Neuronal stem cell (in vitro differentiated cells): ENCODE measurements at regions not wholly inside any gene's neighbourhood (a gene's known extent, or its start where the extent isn't known, plus 50 kb on each side); places are given as distances from the start of the nearest gene placed in this dataset.

Experiments used
- DNase-seq: peaks from one replicate; pipeline ENCODE4 v3.0.0-alpha.2; 2013; ENCODE audit warnings: low spot score
- H2AFZ ChIP-seq: one replicate; pipeline ENCODE4 v1.6.1; 2013; ENCODE audit warnings: mild to moderate bottlenecking, low read length, inconsistent platforms
- H2AK5ac ChIP-seq: 2 replicates; pipeline ENCODE4 v1.6.1; 2013; ENCODE audit warnings: low read depth, mild to moderate bottlenecking, inconsistent platforms, low read length, moderate library complexity, mixed read lengths
- H2BK120ac ChIP-seq: 2 replicates; pipeline ENCODE4 v1.6.1; 2013; ENCODE audit warnings: low read depth, mild to moderate bottlenecking, inconsistent platforms, low read length, moderate library complexity, mixed read lengths
- H2BK12ac ChIP-seq: one replicate; pipeline ENCODE4 v1.6.1; 2013; ENCODE audit warnings: low read length, inconsistent platforms
- H2BK15ac ChIP-seq: 2 replicates; pipeline ENCODE4 v1.6.1; 2013; ENCODE audit warnings: mild to moderate bottlenecking, low read length, inconsistent platforms, mixed read lengths
- H2BK5ac ChIP-seq: one replicate; pipeline ENCODE4 v1.6.1; 2013; ENCODE audit warnings: inconsistent platforms, mild to moderate bottlenecking, low read length, moderate library complexity
- H3K14ac ChIP-seq: one replicate; pipeline ENCODE4 v1.6.1; 2013; ENCODE audit warnings: low read length, inconsistent platforms
- H3K18ac ChIP-seq: 2 replicates; pipeline ENCODE4 v1.6.1; 2013; ENCODE audit warnings: low read length, inconsistent platforms
- H3K23ac ChIP-seq: 2 replicates; pipeline ENCODE4 v1.6.1; 2013; ENCODE audit warnings: low read depth, mild to moderate bottlenecking, mixed read lengths, low read length, inconsistent platforms; ENCODE audit not compliant: poor library complexity
- H3K27ac ChIP-seq: replicated peaks from 3 replicates; pipeline ENCODE4 v1.5.1; 2013; ENCODE audit warnings: low read length, inconsistent platforms
- H3K27me3 ChIP-seq, 3 experiments: 2 replicates each; pipeline ENCODE4 v1.6.1; 2013; ENCODE audit warnings: low read length in 3 of 3, mild to moderate bottlenecking in 2 of 3, inconsistent platforms in 1 of 3, low read depth in 1 of 3, mixed read lengths in 1 of 3, moderate library complexity in 1 of 3; ENCODE audit not compliant: control insufficient read depth in 3 of 3, insufficient read depth in 3 of 3
- H3K36me3 ChIP-seq, 2 donors: replicated peaks in 1 of 2; 2 replicates each; pipeline ENCODE4 v1.6.1; 2013; ENCODE audit warnings: low read length in 2 of 2; ENCODE audit not compliant: control insufficient read depth in 2 of 2, insufficient read depth in 2 of 2
- H3K4ac ChIP-seq: 2 replicates; pipeline ENCODE4 v1.6.1; 2013; ENCODE audit warnings: inconsistent platforms, mild to moderate bottlenecking, low read length, moderate library complexity
- H3K4me1 ChIP-seq, 2 donors: 1 replicate in 1 of 2; 2 replicates in 1 of 2; pipeline ENCODE4 v1.6.1; 2013; ENCODE audit warnings: low read length in 2 of 2, low read depth in 1 of 2; ENCODE audit not compliant: control insufficient read depth in 2 of 2, insufficient read depth in 1 of 2
- H3K4me2 ChIP-seq: one replicate; pipeline ENCODE4 v1.6.1; 2013; ENCODE audit warnings: mild to moderate bottlenecking, low read length, inconsistent platforms; ENCODE audit not compliant: insufficient read depth, poor library complexity, severe bottlenecking
- H3K4me3 ChIP-seq, 2 donors: 2 replicates each; pipeline ENCODE4 v1.5.1; 2013; ENCODE audit warnings: low read length in 2 of 2, mild to moderate bottlenecking in 2 of 2, inconsistent platforms in 1 of 2, moderate library complexity in 1 of 2
- H3K79me1 ChIP-seq: one replicate; pipeline ENCODE4 v1.6.1; 2013; ENCODE audit warnings: low read depth, mild to moderate bottlenecking, inconsistent platforms, low read length, moderate library complexity
- H3K9ac ChIP-seq: one replicate; pipeline ENCODE4 v1.6.1; 2013; ENCODE audit warnings: mild to moderate bottlenecking, low read depth, low read length, inconsistent platforms; ENCODE audit not compliant: poor library complexity
- H3K9me3 ChIP-seq, 2 donors: replicated peaks in 1 of 2; 2 replicates each; pipeline versions ENCODE3 to v1.6.1; 2013; ENCODE audit warnings: low read length in 2 of 2, mild to moderate bottlenecking in 2 of 2, inconsistent platforms in 1 of 2, low read depth in 1 of 2, mixed read lengths in 1 of 2, moderate library complexity in 1 of 2; ENCODE audit not compliant: control insufficient read depth in 2 of 2, insufficient read depth in 1 of 2
- H4K8ac ChIP-seq: one replicate; pipeline ENCODE4 v1.6.1; 2013; ENCODE audit warnings: low read depth, mild to moderate bottlenecking, inconsistent platforms, low read length, moderate library complexity
- H4K91ac ChIP-seq: one replicate; pipeline ENCODE4 v1.6.1; 2013; ENCODE audit warnings: low read length, low read depth, mild to moderate bottlenecking, inconsistent platforms; ENCODE audit not compliant: poor library complexity
- WGBS, 2 donors: extraction: QIAGEN DNeasy Blood & Tissue Kit; methylation state at CpG; one replicate each; pipeline ENCODE4 v1.1.7; 2013; ENCODE audit warnings: missing lambda C conversion rate in 2 of 2, mixed read lengths in 1 of 2; ENCODE audit not compliant: insufficient read length in 2 of 2, insufficient replicate concordance in 1 of 2; ENCODE audit errors: extremely low coverage in 2 of 2; 5-methylcytosine and 5-hydroxymethylcytosine counted together

- no peak overlapping the region for H2AFZ ChIP-seq
- no peak overlapping the region for H3K4me2 ChIP-seq
- H3K27ac ChIP-seq, result no peak overlapping the region
- H3K9me3 ChIP-seq, result no peaks in the 10 kb centered on the region
- H3K23ac ChIP-seq, result no peak overlapping the region
- no peak overlapping the region for H2BK120ac ChIP-seq
- H3K18ac ChIP-seq, result no peak overlapping the region
- WGBS, 2 donors, result no CpG with 5 or more reads among the region's 1 CpG
- no peak overlapping the region for H3K14ac ChIP-seq
- no peak for DNase-seq
- no peaks in the 10 kb centered on the region for H3K36me3 ChIP-seq
- no peak overlapping the region for H3K4me3 ChIP-seq
- no peak overlapping the region for H4K8ac ChIP-seq
- peaks cover 0 to 2% of the 10 kb centered on the region in 2 donors for H3K4me1 ChIP-seq
- no peak overlapping the region for H2BK5ac ChIP-seq
- H3K4ac ChIP-seq, result no peak overlapping the region
- H3K9ac ChIP-seq, result no peak overlapping the region
- no peak overlapping the region for H2BK15ac ChIP-seq
- H2AK5ac ChIP-seq, result no peak overlapping the region
- no peak overlapping the region for H4K91ac ChIP-seq
- H2BK12ac ChIP-seq, result no peak overlapping the region
- H3K27me3 ChIP-seq, result no peaks in the 10 kb centered on the region
- no peaks in the 10 kb centered on the region for H3K79me1 ChIP-seq
Measured at GRCh38 chr10:94224656-94225055, 138.1 kb downstream of the NOC3L start.

GRCh38 chr10:94225589-94225988 is 137.2 kb downstream of the NOC3L start:
- no peak overlapping the region for H3K4me3 ChIP-seq
- no peak overlapping the region for H3K23ac ChIP-seq
- H4K8ac ChIP-seq, result no peak overlapping the region
- H3K9ac ChIP-seq, result no peak overlapping the region
- H3K36me3 ChIP-seq, result no peaks in the 10 kb centered on the region
- H3K4me2 ChIP-seq, result no peak overlapping the region
- H3K9me3 ChIP-seq, result no peaks in the 10 kb centered on the region
- no peak for DNase-seq
- no peak overlapping the region for H4K91ac ChIP-seq
- WGBS, 2 donors, result no CpG with 5 or more reads among the region's 4 CpGs
- H3K14ac ChIP-seq, result no peak overlapping the region
- H3K4ac ChIP-seq, result no peak overlapping the region
- H3K18ac ChIP-seq, result no peak overlapping the region
- no peak overlapping the region for H2BK15ac ChIP-seq
- no peak overlapping the region for H2AK5ac ChIP-seq
- H2BK12ac ChIP-seq, result no peak overlapping the region
- H3K4me1 ChIP-seq, result peaks cover 0 to 2% of the 10 kb centered on the region in 2 donors
- no peak overlapping the region for H2BK5ac ChIP-seq
- no peak overlapping the region for H2BK120ac ChIP-seq
- no peak overlapping the region for H2AFZ ChIP-seq
- H3K79me1 ChIP-seq, result no peaks in the 10 kb centered on the region
- no peaks in the 10 kb centered on the region for H3K27me3 ChIP-seq
- H3K27ac ChIP-seq, result no peak overlapping the region

GRCh38 chr10:94230134-94230785 is 132.5 kb downstream of the NOC3L start:
- DNase-seq, result no peak
- Histone ChIP-seq H2BK12ac (no peak overlapping the region), H4K8ac (no peak overlapping the region), H2AK5ac (no peak overlapping the region), H3K36me3 (peaks cover 0 to 1% of the 10 kb centered on the region in 2 donors), H3K4me2 (no peak overlapping the region), H3K4ac (no peak overlapping the region), H3K23ac (no peak overlapping the region), H3K9me3 (no peaks in the 10 kb centered on the region), H3K14ac (no peak overlapping the region), H4K91ac (no peak overlapping the region), H3K9ac (no peak overlapping the region), H2BK5ac (no peak overlapping the region), H3K4me3 (no peak overlapping the region), H3K79me1 (no peaks in the 10 kb centered on the region), H2BK15ac (no peak overlapping the region), H3K27ac (no peak overlapping the region), H3K18ac (no peak overlapping the region), H3K4me1 (no peaks in the 10 kb centered on the region), H2BK120ac (no peak overlapping the region), H2AFZ (no peak overlapping the region), H3K27me3 (no peaks in the 10 kb centered on the region)
- WGBS, 2 donors, result no CpG with 5 or more reads among the region's 7 CpGs

- H2AFZ ChIP-seq, result no peak overlapping the region
- no CpG with 5 or more reads among the region's 2 CpGs for WGBS, 2 donors
- H4K91ac ChIP-seq, result no peak overlapping the region
- H3K4ac ChIP-seq, result no peak overlapping the region
- no peaks in the 10 kb centered on the region for H3K79me1 ChIP-seq
- no peak overlapping the region for H2BK5ac ChIP-seq
- H3K27ac ChIP-seq, result no peak overlapping the region
- DNase-seq, result no peak
- no peak overlapping the region for H4K8ac ChIP-seq
- no peak overlapping the region for H2AK5ac ChIP-seq
- no peak overlapping the region for H3K4me2 ChIP-seq
- H2BK15ac ChIP-seq, result no peak overlapping the region
- H3K9ac ChIP-seq, result no peak overlapping the region
- no peak overlapping the region for H3K18ac ChIP-seq
- no peak overlapping the region for H3K4me3 ChIP-seq
- H3K36me3 ChIP-seq, result peaks cover 0 to 1% of the 10 kb centered on the region in 2 donors
- no peak overlapping the region for H3K23ac ChIP-seq
- no peaks in the 10 kb centered on the region for H3K4me1 ChIP-seq
- no peak overlapping the region for H3K14ac ChIP-seq
- H2BK12ac ChIP-seq, result no peak overlapping the region
- no peak overlapping the region for H2BK120ac ChIP-seq
- H3K27me3 ChIP-seq, result no peaks in the 10 kb centered on the region
- no peaks in the 10 kb centered on the region for H3K9me3 ChIP-seq
Measured at GRCh38 chr10:94232711-94233383, 129.9 kb downstream of the NOC3L start.
